ENCODE measurements at regions not wholly inside any gene's neighbourhood (a gene's known extent, or its start where the extent isn't known, plus 50 kb on each side); places are given as distances from the start of the nearest gene placed in this dataset.

DNA sequence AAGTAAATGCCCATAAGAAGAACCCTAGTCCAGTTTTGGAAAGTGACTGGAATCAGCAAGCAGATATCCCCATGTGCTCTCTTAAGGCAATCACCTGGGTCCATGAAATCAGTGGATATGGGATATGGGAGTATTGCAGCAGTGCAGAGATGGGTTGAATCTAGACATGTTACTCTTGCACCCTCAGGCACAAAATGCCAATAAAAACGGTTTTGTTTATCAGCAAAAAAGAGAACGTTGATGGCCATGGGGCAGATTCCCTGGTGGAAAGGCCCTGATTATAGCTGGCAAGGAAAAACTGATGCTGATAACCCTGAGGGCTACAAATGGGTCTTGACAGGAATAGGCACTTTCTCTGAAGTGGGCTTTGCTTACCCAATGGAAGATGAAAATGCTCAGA, 380.2 kb upstream of the SEMA6D start:
- 65% methylated on average over 2 of the region's 2 CpGs for WGBS
- no peak for DNase-seq (ENCODE audit: low spot score)
- Histone ChIP-seq H3K36me3 (ENCODE audit: control insufficient read depth in 4 of 4, insufficient read depth in 3 of 4, low read depth in 1 of 4, low read length in 3 of 4) (peaks cover 0 to 1% (median 0%) of the 10 kb centered on the region in 4 donors), H3K4me3 (ENCODE audit: low read depth in 1 of 3, low read length in 3 of 3) (no peak overlapping the region), H3K9me3 (ENCODE audit: control insufficient read depth in 4 of 4, low read length in 3 of 4) (peaks cover 0 to 2% (median 0%) of the 10 kb centered on the region in 4 donors), H3K4me1 (ENCODE audit: control insufficient read depth in 4 of 4, insufficient read depth in 4 of 4, low read length in 3 of 4) (no peaks in the 10 kb centered on the region), H3K9ac (ENCODE audit: low read depth in 1 of 2, low read length in 2 of 2) (no peak overlapping the region), H3K27me3 (ENCODE audit: control insufficient read depth in 4 of 4, insufficient read depth in 4 of 4, low read length in 3 of 4) (no peaks in the 10 kb centered on the region), H3K27ac (ENCODE audit: low read depth in 1 of 2, low read length in 2 of 2) (no peak overlapping the region)
- no peak for TF ChIP-seq FOXA2 (IDR thresholded peaks at IDR 0.05)
- TF ChIP-seq REST (IDR thresholded peaks at IDR 0.05): no peak
- TF ChIP-seq HNF4A (conservative IDR thresholded peaks at IDR 0.05): no peak
- TF ChIP-seq CTCF (IDR thresholded peaks at IDR 0.05; ENCODE audit: low read depth, low read length, missing input control): no peak
- no peak for TF ChIP-seq MAX (IDR thresholded peaks at IDR 0.05)

GRCh38 chr15:47337836-47338235, 379.5 kb upstream of the SEMA6D start:
- Histone ChIP-seq H3K27ac (ENCODE audit: low read depth in 1 of 2, low read length in 2 of 2) (no peak overlapping the region), H3K27me3 (ENCODE audit: control insufficient read depth in 4 of 4, insufficient read depth in 4 of 4, low read length in 3 of 4) (no peaks in the 10 kb centered on the region), H3K4me1 (ENCODE audit: control insufficient read depth in 4 of 4, insufficient read depth in 4 of 4, low read length in 3 of 4) (no peaks in the 10 kb centered on the region), H3K9me3 (ENCODE audit: control insufficient read depth in 4 of 4, low read length in 3 of 4) (peaks cover 0 to 2% (median 0%) of the 10 kb centered on the region in 4 donors), H3K9ac (ENCODE audit: low read depth in 1 of 2, low read length in 2 of 2) (no peak overlapping the region), H3K4me3 (ENCODE audit: low read depth in 1 of 3, low read length in 3 of 3) (no peak overlapping the region), H3K36me3 (ENCODE audit: control insufficient read depth in 4 of 4, insufficient read depth in 3 of 4, low read depth in 1 of 4, low read length in 3 of 4) (peaks cover 0 to 1% (median 0%) of the 10 kb centered on the region in 4 donors)
- DNase-seq (ENCODE audit: low spot score): no peak
- 77% methylated on average over 4 of the region's 4 CpGs for WGBS
- TF ChIP-seq HNF4G (IDR thresholded peaks at IDR 0.05) (no peak), REST (IDR thresholded peaks at IDR 0.05) (no peak), RXRA (IDR thresholded peaks at IDR 0.05) (no peak), SP1 (IDR thresholded peaks at IDR 0.05) (no peak), JUND (IDR thresholded peaks at IDR 0.05) (no peak), NR2F2 (IDR thresholded peaks at IDR 0.05) (no peak), FOXA2 (IDR thresholded peaks at IDR 0.05) (no peak), RAD21 (IDR thresholded peaks at IDR 0.05) (no peak), GABPA (IDR thresholded peaks at IDR 0.05 in 1 of 2, conservative IDR thresholded peaks at IDR 0.05 in 1 of 2) (no peak), CTCF (IDR thresholded peaks at IDR 0.05; ENCODE audit: low read depth, low read length, missing input control) (no peak), TAF1 (conservative IDR thresholded peaks at IDR 0.05) (no peak), YY1 (IDR thresholded peaks at IDR 0.05) (no peak), ATF3 (IDR thresholded peaks at IDR 0.05) (no peak), EGR1 (IDR thresholded peaks at IDR 0.05; ENCODE audit: low read depth in 2 of 2) (no peak), HNF4A (conservative IDR thresholded peaks at IDR 0.05) (no peak), FOXA1 (IDR thresholded peaks at IDR 0.05) (no peak), MAX (IDR thresholded peaks at IDR 0.05) (no peak)
- TF ChIP-seq, protein P1, sequence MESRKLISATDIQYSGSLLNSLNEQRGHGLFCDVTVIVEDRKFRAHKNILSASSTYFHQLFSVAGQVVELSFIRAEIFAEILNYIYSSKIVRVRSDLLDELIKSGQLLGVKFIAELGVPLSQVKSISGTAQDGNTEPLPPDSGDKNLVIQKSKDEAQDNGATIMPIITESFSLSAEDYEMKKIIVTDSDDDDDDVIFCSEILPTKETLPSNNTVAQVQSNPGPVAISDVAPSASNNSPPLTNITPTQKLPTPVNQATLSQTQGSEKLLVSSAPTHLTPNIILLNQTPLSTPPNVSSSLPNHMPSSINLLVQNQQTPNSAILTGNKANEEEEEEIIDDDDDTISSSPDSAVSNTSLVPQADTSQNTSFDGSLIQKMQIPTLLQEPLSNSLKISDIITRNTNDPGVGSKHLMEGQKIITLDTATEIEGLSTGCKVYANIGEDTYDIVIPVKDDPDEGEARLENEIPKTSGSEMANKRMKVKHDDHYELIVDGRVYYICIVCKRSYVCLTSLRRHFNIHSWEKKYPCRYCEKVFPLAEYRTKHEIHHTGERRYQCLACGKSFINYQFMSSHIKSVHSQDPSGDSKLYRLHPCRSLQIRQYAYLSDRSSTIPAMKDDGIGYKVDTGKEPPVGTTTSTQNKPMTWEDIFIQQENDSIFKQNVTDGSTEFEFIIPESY (IDR thresholded peaks at IDR 0.05): no peak
